Neural cell (in vitro differentiated cells): ENCODE measurements at regions not wholly inside any gene's neighbourhood (a gene's known extent, or its start where the extent isn't known, plus 50 kb on each side); places are given as distances from the start of the nearest gene placed in this dataset.

Experiments
- CTCF ChIP-seq: fragments of 450-650 bp; IDR thresholded peaks from 2 replicates; pipeline ENCODE4 v1.5.1; 2014; ENCODE audit warnings: antibody characterized with exemption, mild to moderate bottlenecking, moderate library complexity; ENCODE audit not compliant: poor library complexity, severe bottlenecking
- EZH2 ChIP-seq: fragments of 200-600, 300-800 bp; shearing (Covaris generic), sonication (generic); IDR thresholded peaks from 2 replicates; pipeline ENCODE4 v1.6.1; 2014; ENCODE audit warnings: antibody characterized with exemption, low read length, borderline replicate concordance, mild to moderate bottlenecking; ENCODE audit not compliant: insufficient read depth, poor library complexity, severe bottlenecking
- RAD21 ChIP-seq: fragments of 450-650 bp; conservative IDR thresholded peaks from 2 replicates; pipeline ENCODE4 v1.6.1; 2014; ENCODE audit warnings: antibody characterized with exemption, mild to moderate bottlenecking, moderate library complexity

GRCh38 chr1:36654586-36654985, 171.9 kb upstream of the CSF3R start:
- no peak for TF ChIP-seq EZH2
- TF ChIP-seq CTCF: no peak
- TF ChIP-seq RAD21: no peak
